CD8-positive, alpha-beta memory T cell (primary cell): ENCODE measurements at regions not wholly inside any gene's neighbourhood (a gene's known extent, or its start where the extent isn't known, plus 50 kb on each side); places are given as distances from the start of the nearest gene placed in this dataset.
A peak's percentile ranks its signal among the peaks of the same experiment; 100 is the strongest.

Source experiments
- CTCF ChIA-PET: fragments of 350-600 bp; sonication (Branson Sonifier 250); formaldehyde crosslinking; loops from one replicate; lab custom pipeline; 2021; ENCODE audit warnings: antibody characterized with exemption; lab: Charles Lee
- POLR2A ChIA-PET: fragments of 350-600 bp; sonication (Branson Sonifier 250); formaldehyde crosslinking; loops from one replicate; lab custom pipeline; 2021; ENCODE audit warnings: antibody characterized with exemption; lab: Charles Lee
- DNase-seq, 5 donors: peaks; one replicate each; pipeline versions ENCODE4 v3.0.0 to v3.0.0-alpha.2; 2020 to 2022; ENCODE audit warnings: mixed read lengths in 1 of 5
- H3K27ac ChIP-seq: one replicate; pipeline ENCODE4 v1.7.0; 2013; ENCODE audit warnings: low read depth, mild to moderate bottlenecking, low read length, moderate library complexity
- H3K27me3 ChIP-seq: 2 replicates; pipeline ENCODE4 v1.7.0; 2013; ENCODE audit warnings: low read length, mild to moderate bottlenecking; ENCODE audit not compliant: insufficient read depth, poor library complexity, severe bottlenecking
- H3K36me3 ChIP-seq: 2 replicates; pipeline ENCODE4 v1.7.0; 2013; ENCODE audit warnings: mild to moderate bottlenecking, low read length, moderate library complexity; ENCODE audit not compliant: insufficient read depth
- H3K4me1 ChIP-seq: 2 replicates; pipeline ENCODE4 v1.7.0; 2013; ENCODE audit warnings: mild to moderate bottlenecking, low read length, moderate library complexity; ENCODE audit not compliant: insufficient read depth
- H3K4me3 ChIP-seq: 2 replicates; pipeline ENCODE4 v1.7.0; 2013; ENCODE audit warnings: mild to moderate bottlenecking, low read length
- H3K9me3 ChIP-seq: 2 replicates; pipeline ENCODE4 v1.7.0; 2013; ENCODE audit warnings: mild to moderate bottlenecking, low read length
- H3K27ac Mint-ChIP-seq, 8 donors: one replicate each; pipeline ENCODE4 v1.8.0; 2020 to 2021; ENCODE audit warnings: mixed read lengths in 8 of 8, mild to moderate bottlenecking in 6 of 8, inconsistent platforms in 3 of 8, moderate library complexity in 3 of 8
- H3K27me3 Mint-ChIP-seq, 2 donors: one replicate each; pipeline ENCODE4 v1.8.0; 2020 to 2021; ENCODE audit warnings: mixed read lengths in 2 of 2, mild to moderate bottlenecking in 1 of 2, moderate library complexity in 1 of 2
- H3K36me3 Mint-ChIP-seq, 3 donors: one replicate each; pipeline ENCODE4 v1.8.0; 2020 to 2021; ENCODE audit warnings: mixed read lengths in 3 of 3, inconsistent platforms in 1 of 3, mild to moderate bottlenecking in 1 of 3
- H3K4me1 Mint-ChIP-seq, 3 donors: one replicate each; pipeline ENCODE4 v1.8.0; 2020 to 2021; ENCODE audit warnings: mixed read lengths in 3 of 3, inconsistent platforms in 1 of 3, mild to moderate bottlenecking in 1 of 3
- H3K4me3 Mint-ChIP-seq, 7 donors: one replicate each; pipeline ENCODE4 v1.8.0; 2020 to 2021; ENCODE audit warnings: mixed read lengths in 7 of 7, mild to moderate bottlenecking in 6 of 7, moderate library complexity in 4 of 7, inconsistent platforms in 2 of 7
- H3K9me3 Mint-ChIP-seq, 5 donors: one replicate each; pipeline ENCODE4 v1.8.0; 2020 to 2022; ENCODE audit warnings: mixed read lengths in 5 of 5, mild to moderate bottlenecking in 3 of 5, moderate library complexity in 2 of 5, inconsistent platforms in 1 of 5

DNA sequence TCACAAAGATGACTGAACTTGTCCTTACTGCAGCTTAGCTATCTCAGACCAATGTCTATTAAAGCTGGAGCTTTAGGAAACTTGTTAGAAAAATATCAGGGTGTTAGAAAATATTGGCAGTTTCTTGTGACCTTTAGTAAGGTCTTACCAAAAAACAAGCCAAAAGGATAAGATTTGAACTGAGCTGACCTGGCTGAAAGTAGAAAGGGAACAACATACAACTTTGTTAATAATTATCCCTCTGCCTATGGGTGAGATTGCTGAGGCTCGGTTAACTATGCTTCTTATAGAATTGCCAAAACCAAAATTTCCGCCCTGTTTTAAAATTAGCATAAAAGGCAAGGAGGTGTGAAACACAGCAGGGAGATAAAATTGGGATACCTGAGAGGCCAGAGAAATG is 73.8 kb downstream of the DHRS2 start:
- H3K4me1 Mint-ChIP-seq = no peaks in the 10 kb centered on the region
- ChIA-PET POLR2A (no interaction called here), CTCF (no interaction called here)
- Histone ChIP-seq H3K27me3 (no peaks in the 10 kb centered on the region), H3K4me3 (no peak overlapping the region), H3K9me3 (no peaks in the 10 kb centered on the region), H3K4me1 (no peaks in the 10 kb centered on the region), H3K27ac (no peak overlapping the region), H3K36me3 (no peaks in the 10 kb centered on the region)
- peaks cover 0 to 8% (median 5%) of the 10 kb centered on the region in 5 donors for H3K9me3 Mint-ChIP-seq
- H3K27me3 Mint-ChIP-seq = peaks cover 9 to 24% of the 10 kb centered on the region in 2 donors
- no peak for DNase-seq
- no peak overlapping the region for H3K27ac Mint-ChIP-seq
- H3K4me3 Mint-ChIP-seq = no peak overlapping the region
- H3K36me3 Mint-ChIP-seq = no peaks in the 10 kb centered on the region

DNA sequence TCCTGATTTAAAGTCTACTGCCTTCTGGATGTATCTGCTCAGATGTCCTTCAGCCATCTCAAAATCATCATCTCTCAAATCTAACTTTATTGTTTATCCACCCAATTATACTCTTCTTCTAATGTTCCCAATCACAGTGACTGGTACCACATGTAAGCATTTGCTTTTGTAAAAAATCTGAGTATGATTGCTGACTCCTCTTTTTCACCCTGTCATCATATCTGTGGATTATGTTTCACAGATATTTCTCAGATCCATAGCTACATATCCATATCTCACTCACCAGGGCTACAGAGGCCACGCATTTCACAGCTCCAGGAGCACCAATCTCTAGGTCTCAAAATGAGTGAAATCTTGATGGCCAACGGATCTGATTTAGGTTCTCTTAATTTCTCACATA is 76.1 kb downstream of the DHRS2 start:
- POLR2A ChIA-PET = no interaction called here

DNA sequence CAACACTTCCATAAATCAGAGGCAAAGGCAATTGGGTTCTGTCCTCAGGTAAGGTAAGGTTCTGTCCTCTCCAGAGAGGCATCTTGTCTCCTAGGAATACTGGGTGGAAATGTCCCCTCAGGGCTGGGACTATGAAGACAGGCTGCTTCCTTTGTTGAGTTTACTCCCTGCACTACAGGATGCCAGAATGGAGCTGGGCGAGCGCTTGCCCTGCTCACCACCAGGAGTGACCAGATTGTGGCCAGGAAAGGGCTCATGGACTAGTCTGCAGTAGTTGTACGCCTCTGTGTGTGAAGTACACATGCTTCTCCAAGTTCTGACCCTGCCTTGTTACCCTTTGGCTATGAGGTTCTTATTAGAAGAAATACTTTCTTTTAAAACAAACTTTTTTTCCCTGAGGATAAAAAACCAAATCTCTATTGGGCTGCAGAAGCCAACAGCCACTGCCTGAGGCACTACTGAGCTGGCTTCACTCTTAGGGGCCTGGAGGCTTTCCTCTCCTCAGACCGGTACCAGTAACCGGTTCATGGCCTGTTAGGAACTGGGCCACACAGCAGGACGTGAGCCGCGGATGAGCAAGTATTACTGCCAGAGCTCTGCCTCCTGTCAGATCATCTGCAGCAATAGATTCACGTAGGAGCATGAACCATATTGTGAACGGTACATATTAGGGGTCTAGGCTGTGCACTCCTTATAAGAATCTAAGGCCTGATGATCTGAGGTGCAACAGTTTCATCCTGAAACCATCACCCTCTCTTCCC is 83.2 kb downstream of the DHRS2 start:
- Histone ChIP-seq H3K9me3 (no peaks in the 10 kb centered on the region), H3K4me1 (no peaks in the 10 kb centered on the region), H3K27ac (no peak overlapping the region), H3K36me3 (no peaks in the 10 kb centered on the region), H3K27me3 (no peaks in the 10 kb centered on the region), H3K4me3 (no peak overlapping the region)
- Mint-ChIP-seq H3K4me3 (no peak overlapping the region), H3K27ac (no peak overlapping the region), H3K9me3 (no peaks in the 10 kb centered on the region), H3K36me3 (no peaks in the 10 kb centered on the region), H3K4me1 (no peaks in the 10 kb centered on the region), H3K27me3 (peaks cover 9 to 28% of the 10 kb centered on the region in 2 donors)
- POLR2A ChIA-PET = no interaction called here
- CTCF ChIA-PET = no interaction called here
- no peak for DNase-seq

More for the DNA sequence above, 76.1 kb downstream of the DHRS2 start:
- Mint-ChIP-seq H3K36me3 (no peaks in the 10 kb centered on the region), H3K4me3 (no peak overlapping the region), H3K27me3 (peaks cover 15 to 37% of the 10 kb centered on the region in 2 donors), H3K4me1 (no peaks in the 10 kb centered on the region), H3K27ac (peak overlapping the region in 1 of 8 donors; percentile 37), H3K9me3 (peaks cover 0 to 1% (median 0%) of the 10 kb centered on the region in 5 donors)
- Histone ChIP-seq H3K4me3 (no peak overlapping the region), H3K27me3 (no peaks in the 10 kb centered on the region), H3K4me1 (no peaks in the 10 kb centered on the region), H3K27ac (no peak overlapping the region), H3K9me3 (no peaks in the 10 kb centered on the region), H3K36me3 (no peaks in the 10 kb centered on the region)
- CTCF ChIA-PET = no interaction called here
- no peak for DNase-seq

DNA sequence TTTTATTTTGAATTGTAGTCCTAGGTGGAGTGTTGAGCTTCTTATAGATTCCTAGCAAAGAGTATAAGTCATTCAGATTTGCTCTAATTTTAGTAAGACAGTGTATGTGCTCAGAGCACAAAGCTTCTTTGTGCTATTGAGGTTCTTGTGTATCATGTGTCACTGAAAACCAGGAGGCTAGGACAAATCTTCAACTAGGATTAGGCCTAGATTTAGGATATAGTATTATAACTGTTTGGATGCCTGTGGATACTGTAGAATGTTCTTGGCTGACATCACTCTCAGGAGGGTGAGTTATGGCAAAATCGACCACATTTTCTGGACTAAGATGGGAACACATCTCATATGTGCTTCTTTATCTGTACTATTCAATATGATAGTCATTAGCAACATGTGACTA is 86.5 kb downstream of the DHRS2 start:
- Histone ChIP-seq H3K9me3 (no peaks in the 10 kb centered on the region), H3K4me3 (no peak overlapping the region), H3K27ac (no peak overlapping the region), H3K27me3 (no peaks in the 10 kb centered on the region), H3K36me3 (no peaks in the 10 kb centered on the region), H3K4me1 (no peaks in the 10 kb centered on the region)
- ChIA-PET POLR2A (no interaction called here), CTCF (no interaction called here)
- DNase-seq = no peak
- no peaks in the 10 kb centered on the region for H3K36me3 Mint-ChIP-seq
- H3K9me3 Mint-ChIP-seq = no peaks in the 10 kb centered on the region
- no peaks in the 10 kb centered on the region for H3K4me1 Mint-ChIP-seq
- H3K27me3 Mint-ChIP-seq = peaks cover 1 to 17% of the 10 kb centered on the region in 2 donors
- H3K4me3 Mint-ChIP-seq = no peak overlapping the region
- H3K27ac Mint-ChIP-seq = no peak overlapping the region

DNA sequence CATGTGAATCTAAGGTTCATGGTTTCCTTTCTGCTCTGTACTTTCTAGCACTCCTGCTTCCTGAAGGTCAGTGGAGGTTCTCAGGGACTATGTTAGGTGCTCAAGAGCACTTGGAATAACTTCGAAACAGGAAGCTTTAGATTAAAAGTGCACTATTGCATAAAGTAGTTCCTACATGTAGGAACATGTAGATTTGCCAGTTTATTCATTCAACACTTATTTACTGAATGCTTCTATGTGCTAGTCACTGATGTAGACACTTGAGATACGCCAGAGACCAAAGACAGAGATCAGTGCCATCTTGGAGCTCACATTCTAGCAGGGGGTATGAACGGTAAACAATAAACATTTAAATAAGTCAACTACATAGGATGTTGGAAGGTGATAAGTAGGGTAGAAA is 87.7 kb downstream of the DHRS2 start:
- Mint-ChIP-seq H3K4me1 (no peaks in the 10 kb centered on the region), H3K27ac (no peak overlapping the region), H3K4me3 (no peak overlapping the region), H3K27me3 (peaks cover 1 to 10% of the 10 kb centered on the region in 2 donors), H3K9me3 (no peaks in the 10 kb centered on the region), H3K36me3 (no peaks in the 10 kb centered on the region)
- ChIA-PET CTCF (no interaction called here), POLR2A (no interaction called here)
- H3K4me1 ChIP-seq = no peaks in the 10 kb centered on the region
- no peaks in the 10 kb centered on the region for H3K27me3 ChIP-seq
- H3K9me3 ChIP-seq = no peaks in the 10 kb centered on the region
- no peak overlapping the region for H3K4me3 ChIP-seq
- DNase-seq = no peak
- no peak overlapping the region for H3K27ac ChIP-seq
- H3K36me3 ChIP-seq = no peaks in the 10 kb centered on the region

DNA sequence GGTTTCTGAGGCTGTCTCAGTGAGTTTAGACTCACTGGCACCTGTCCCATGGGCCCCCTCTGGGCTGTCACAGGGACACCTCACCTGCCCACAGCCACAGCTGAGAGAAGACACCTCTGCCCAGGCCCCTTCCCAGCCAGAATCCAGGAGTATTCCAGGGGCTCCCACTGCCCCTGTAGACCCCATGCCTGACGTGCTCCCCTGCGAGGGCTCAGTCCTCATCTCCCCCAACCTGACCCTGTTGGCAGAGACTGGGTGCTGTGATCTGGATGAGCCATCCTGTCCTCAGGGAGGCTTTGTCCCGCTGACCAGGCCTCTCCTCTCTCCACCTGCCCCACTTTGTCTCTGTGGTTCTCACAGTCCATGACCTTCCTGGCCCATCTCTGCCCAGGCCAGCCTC is 89.4 kb downstream of the DHRS2 start:
- CTCF ChIA-PET = no interaction called here
- Histone ChIP-seq H3K4me3 (no peak overlapping the region), H3K4me1 (no peaks in the 10 kb centered on the region), H3K27me3 (no peaks in the 10 kb centered on the region), H3K9me3 (no peaks in the 10 kb centered on the region), H3K27ac (no peak overlapping the region), H3K36me3 (no peaks in the 10 kb centered on the region)
- H3K36me3 Mint-ChIP-seq = no peaks in the 10 kb centered on the region
- H3K9me3 Mint-ChIP-seq = no peaks in the 10 kb centered on the region
- peaks cover 1 to 18% of the 10 kb centered on the region in 2 donors for H3K27me3 Mint-ChIP-seq
- H3K27ac Mint-ChIP-seq = no peak overlapping the region
- H3K4me1 Mint-ChIP-seq = no peaks in the 10 kb centered on the region
- POLR2A ChIA-PET = no interaction called here
- no peak overlapping the region for H3K4me3 Mint-ChIP-seq
- DNase-seq = no peak

DNA sequence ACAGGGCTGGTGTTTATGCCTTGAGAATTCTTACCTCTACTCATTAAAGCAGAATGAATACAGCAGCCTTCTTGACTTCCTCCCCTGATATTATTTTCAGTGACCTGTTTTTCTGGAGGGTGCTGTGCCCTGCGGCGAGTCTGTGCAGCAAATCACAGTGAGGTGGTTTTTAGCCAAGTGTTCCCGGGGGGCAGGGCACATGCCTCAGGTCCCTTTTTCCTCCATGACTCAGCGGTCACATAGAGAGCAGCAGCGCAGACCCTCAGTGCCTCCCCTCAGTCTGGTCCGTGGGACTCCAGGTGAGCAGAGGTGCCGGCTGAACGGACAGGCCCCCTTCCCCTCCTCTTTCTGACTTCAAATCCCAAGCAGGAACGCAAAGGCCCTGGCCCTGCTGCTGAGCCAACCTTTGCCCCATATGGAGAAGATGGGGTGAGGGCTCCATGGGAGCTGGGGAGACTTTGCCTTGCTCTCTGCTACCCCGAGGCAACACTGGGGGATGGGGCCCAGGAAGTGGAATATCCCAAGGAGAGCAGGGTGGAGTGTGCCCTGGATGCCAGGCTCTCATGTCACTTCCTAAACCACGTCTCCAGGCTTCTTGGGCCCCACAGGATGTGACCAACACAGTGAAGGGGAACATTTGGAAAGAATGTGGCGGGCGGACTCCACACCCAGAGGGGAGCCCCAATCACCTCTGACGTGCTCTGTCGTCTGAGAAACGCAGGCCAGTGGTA is 90.0 kb downstream of the DHRS2 start:
- POLR2A ChIA-PET = no interaction called here
- H3K4me3 ChIP-seq = no peak overlapping the region
- CTCF ChIA-PET = no interaction called here

DNA sequence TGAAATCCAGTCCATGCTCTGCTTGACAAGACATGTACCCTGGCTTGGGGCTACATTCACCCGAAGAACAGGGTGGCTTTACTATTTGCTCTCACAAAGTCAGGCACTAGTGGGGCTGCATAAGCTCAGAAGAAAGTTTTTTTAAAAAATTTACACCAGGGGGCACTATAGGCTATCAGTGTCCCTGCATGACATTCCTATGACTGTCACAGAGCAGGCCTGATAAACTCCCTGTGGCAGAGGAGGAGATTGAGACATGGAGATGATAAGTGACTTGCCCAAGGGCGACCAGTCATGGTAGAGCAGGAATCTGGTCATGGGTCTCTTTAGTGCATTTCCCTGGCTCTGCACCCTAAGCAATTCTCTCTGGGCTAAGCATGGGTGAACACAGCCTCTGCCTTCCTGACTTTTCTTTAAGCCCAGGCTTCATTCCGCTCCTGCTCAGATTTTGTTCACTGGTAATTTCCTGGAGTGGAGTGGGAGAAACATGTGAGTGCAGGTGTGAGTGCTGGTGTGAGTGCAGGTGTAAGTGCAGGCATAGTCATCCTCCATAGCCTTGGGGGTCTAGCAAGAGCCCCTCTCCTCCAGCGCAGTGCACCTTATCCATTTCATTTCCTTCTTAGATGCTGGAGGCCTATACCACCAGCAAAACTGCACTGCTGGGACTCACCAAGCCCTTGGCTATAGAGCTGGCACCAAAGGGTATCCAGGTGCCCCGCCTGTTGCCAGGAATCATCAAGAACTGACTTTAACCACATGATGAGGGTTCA is 91.6 kb downstream of the DHRS2 start:
- H3K9me3 ChIP-seq = no peaks in the 10 kb centered on the region
- Mint-ChIP-seq H3K36me3 (no peaks in the 10 kb centered on the region), H3K27me3 (peaks cover 3 to 23% of the 10 kb centered on the region in 2 donors), H3K27ac (no peak overlapping the region), H3K4me3 (no peak overlapping the region), H3K4me1 (no peaks in the 10 kb centered on the region), H3K9me3 (no peaks in the 10 kb centered on the region)
- H3K27me3 ChIP-seq = no peaks in the 10 kb centered on the region
- ChIA-PET POLR2A (no interaction called here), CTCF (no interaction called here)
- H3K36me3 ChIP-seq = no peaks in the 10 kb centered on the region
- DNase-seq = no peak
- H3K4me1 ChIP-seq = no peaks in the 10 kb centered on the region
- H3K4me3 ChIP-seq = no peak overlapping the region
- no peak overlapping the region for H3K27ac ChIP-seq

More for the DNA sequence above, 90.0 kb downstream of the DHRS2 start:
- no peak overlapping the region for H3K4me3 Mint-ChIP-seq
- H3K4me1 ChIP-seq = no peaks in the 10 kb centered on the region
- no peaks in the 10 kb centered on the region for H3K9me3 Mint-ChIP-seq
- no peaks in the 10 kb centered on the region for H3K9me3 ChIP-seq
- H3K27me3 Mint-ChIP-seq = peaks cover 1 to 19% of the 10 kb centered on the region in 2 donors
- DNase-seq = no peak
- H3K4me1 Mint-ChIP-seq = no peaks in the 10 kb centered on the region
- H3K36me3 Mint-ChIP-seq = no peaks in the 10 kb centered on the region
- H3K27ac ChIP-seq = no peak overlapping the region
- no peak overlapping the region for H3K27ac Mint-ChIP-seq
- H3K36me3 ChIP-seq = no peaks in the 10 kb centered on the region
- H3K27me3 ChIP-seq = no peaks in the 10 kb centered on the region
